PC-9 (cell line): ENCODE measurements at regions not wholly inside any gene's neighbourhood (a gene's known extent, or its start where the extent isn't known, plus 50 kb on each side); places are given as distances from the start of the nearest gene placed in this dataset.

Experiments used
- EZH2 ChIP-seq: fragments of 200-600 bp; sonication (generic); IDR thresholded peaks from 2 replicates; pipeline ENCODE4 v1.8.0; 2017; ENCODE audit warnings: antibody characterized with exemption, low read depth
- TF ChIP-seq, protein P1 (sequence below): fragments of 200-600 bp; sonication (generic); conservative IDR thresholded peaks from 2 replicates; pipeline ENCODE4 v1.6.1; 2017; ENCODE audit warnings: mixed run types, antibody characterized with exemption, mild to moderate bottlenecking, moderate library complexity

DNA sequence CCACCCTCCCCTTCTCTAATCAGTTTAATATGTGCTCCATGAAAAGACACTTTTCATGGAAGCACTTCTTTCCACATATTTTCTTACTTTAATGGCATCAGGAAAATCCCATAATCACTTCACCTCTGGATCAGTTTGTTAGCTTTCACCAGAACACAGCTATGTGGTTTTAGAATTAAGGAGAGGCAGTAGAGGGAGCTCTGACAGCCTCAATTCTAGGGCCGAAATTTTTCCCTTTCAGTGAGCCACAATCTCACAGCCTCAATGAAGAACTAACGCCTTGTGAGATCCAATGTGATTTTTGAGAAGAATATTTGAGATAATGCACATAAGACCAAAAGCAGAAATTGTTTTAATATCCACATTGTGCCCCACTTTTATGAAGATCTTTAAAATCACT, 1494.0 kb upstream of the CDH8 start:
- TF ChIP-seq, protein P1, sequence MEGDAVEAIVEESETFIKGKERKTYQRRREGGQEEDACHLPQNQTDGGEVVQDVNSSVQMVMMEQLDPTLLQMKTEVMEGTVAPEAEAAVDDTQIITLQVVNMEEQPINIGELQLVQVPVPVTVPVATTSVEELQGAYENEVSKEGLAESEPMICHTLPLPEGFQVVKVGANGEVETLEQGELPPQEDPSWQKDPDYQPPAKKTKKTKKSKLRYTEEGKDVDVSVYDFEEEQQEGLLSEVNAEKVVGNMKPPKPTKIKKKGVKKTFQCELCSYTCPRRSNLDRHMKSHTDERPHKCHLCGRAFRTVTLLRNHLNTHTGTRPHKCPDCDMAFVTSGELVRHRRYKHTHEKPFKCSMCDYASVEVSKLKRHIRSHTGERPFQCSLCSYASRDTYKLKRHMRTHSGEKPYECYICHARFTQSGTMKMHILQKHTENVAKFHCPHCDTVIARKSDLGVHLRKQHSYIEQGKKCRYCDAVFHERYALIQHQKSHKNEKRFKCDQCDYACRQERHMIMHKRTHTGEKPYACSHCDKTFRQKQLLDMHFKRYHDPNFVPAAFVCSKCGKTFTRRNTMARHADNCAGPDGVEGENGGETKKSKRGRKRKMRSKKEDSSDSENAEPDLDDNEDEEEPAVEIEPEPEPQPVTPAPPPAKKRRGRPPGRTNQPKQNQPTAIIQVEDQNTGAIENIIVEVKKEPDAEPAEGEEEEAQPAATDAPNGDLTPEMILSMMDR, result no peak
- TF ChIP-seq EZH2, result no peak
